Activated T-helper 1 cell treated with anti-CD3 and anti-CD28 coated beads, Interleukin-12 subunit alpha, Interleukin-12 subunit beta, Interleukin-2, Interleukin-4 antibody, amounts not matched to agents 30 ng/mL and 10 ng/mL and 1 ng/mL, durations not matched to agents 14 hours and 24 hours and 36 hours (primary cell): ENCODE measurements at regions not wholly inside any gene's neighbourhood (a gene's known extent, or its start where the extent isn't known, plus 50 kb on each side); places are given as distances from the start of the nearest gene placed in this dataset.
"Not testable (repeated sequence)": the region's sequence is repeated elsewhere in the genome, so short reads cannot be mapped to it uniquely, and the experiment has no call there.

Experiments used
- DNase-seq: peaks from one replicate; pipeline ENCODE4 v3.0.0; 2021; ENCODE audit warnings: low spot score
- H3K27ac Mint-ChIP-seq: one replicate; pipeline ENCODE4 v1.8.0; 2021; ENCODE audit warnings: mild to moderate bottlenecking, mixed read lengths
- H3K27me3 Mint-ChIP-seq: one replicate; pipeline ENCODE4 v1.8.0; 2022; ENCODE audit warnings: mild to moderate bottlenecking, moderate library complexity, mixed read lengths; ENCODE audit not compliant: insufficient read depth
- H3K36me3 Mint-ChIP-seq: one replicate; pipeline ENCODE4 v1.8.0; 2021; ENCODE audit warnings: low read depth, mixed read lengths
- H3K4me1 Mint-ChIP-seq: one replicate; pipeline ENCODE4 v1.8.0; 2021; ENCODE audit warnings: low read depth, mixed read lengths
- H3K4me3 Mint-ChIP-seq: one replicate; pipeline ENCODE4 v1.8.0; 2021; ENCODE audit warnings: mild to moderate bottlenecking, moderate library complexity, mixed read lengths
- H3K9me3 Mint-ChIP-seq: one replicate; pipeline ENCODE4 v1.8.0; 2021; ENCODE audit warnings: mixed read lengths
- intact Hi-C: fragments of 100-400 bp; cut with micrococcal nuclease; formaldehyde crosslinking; loops from one replicate; pipeline ENCODE4 v1.15.1; 2024

DNA sequence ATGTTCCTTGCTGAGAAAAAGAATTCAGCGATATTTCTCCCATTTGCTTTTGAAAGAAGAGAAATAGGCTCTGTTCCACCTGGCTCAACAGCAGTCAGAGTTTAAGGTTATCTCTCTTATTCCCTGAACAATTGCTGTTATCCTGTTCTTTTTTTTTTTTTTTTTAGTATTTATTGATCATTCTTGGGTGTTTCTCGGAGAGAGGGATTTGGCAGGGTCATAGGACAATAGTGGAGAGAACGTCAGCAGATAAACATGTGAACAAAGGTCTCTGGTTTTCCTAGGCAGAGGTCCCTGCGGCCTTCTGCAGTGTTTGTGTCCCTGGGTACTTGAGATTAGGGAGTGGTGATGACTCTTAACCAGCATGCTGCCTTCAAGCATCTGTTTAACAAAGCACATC is 77.5 kb upstream of the DST start:
- H3K4me3 Mint-ChIP-seq, H3K9me3 Mint-ChIP-seq, H3K27me3 Mint-ChIP-seq, H3K27ac Mint-ChIP-seq, intact Hi-C loops, H3K4me1 Mint-ChIP-seq, DNase-seq, H3K36me3 Mint-ChIP-seq: not testable (repeated sequence)

DNA sequence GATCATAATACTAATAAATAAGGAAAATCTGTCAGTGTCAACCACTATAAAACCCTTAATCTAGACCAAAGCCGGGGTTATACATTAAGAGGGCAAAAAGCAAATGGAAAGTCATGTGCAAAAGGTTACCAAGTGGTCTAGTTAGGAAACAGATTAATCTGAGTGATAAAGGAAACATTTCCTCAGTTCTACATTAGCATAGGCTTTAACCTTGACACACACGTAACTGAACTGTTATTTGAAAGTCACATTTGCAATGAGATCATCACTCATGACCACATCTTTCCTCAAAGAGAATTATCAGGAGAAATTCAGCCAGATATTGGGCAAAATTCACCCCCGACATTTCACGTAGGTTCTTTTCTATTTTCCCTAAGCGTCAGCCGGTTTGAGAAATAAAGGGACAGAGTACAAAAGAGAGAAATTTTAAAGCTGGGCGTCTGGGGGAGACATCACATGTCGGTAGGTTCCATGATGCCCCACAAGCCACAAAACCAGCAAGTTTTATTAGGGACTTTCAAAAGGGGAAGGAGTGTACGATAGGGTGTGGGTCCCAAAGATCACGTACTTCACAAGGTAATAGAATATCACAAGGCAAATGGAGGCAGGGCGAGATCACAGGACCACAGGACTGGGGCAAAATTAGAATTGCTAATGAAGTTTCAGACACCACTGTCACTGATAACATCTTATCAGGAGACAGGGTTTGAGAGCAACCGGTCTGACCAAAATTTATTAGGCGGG is 76.8 kb upstream of the DST start:
- H3K27me3 Mint-ChIP-seq, H3K36me3 Mint-ChIP-seq, DNase-seq, H3K4me1 Mint-ChIP-seq, H3K27ac Mint-ChIP-seq, intact Hi-C loops, H3K4me3 Mint-ChIP-seq, H3K9me3 Mint-ChIP-seq: not testable (repeated sequence)

DNA sequence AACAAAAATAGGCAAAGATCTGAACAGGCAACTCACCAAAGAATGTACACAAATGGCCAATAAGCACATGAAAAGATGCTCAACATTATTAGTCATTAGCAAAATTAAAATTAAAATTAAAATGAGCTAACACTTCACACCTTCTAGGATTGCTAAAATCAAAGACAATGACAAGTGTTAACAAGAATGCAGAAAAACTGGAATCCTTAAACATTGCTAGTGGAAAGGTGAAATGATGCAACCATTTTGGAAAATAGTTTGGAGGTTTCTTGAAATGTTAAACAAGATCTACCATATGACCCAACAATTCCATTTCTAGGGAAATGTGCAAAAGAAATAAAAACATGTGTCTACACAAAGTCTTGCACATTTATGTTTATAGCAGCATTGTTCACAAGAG is 75.5 kb upstream of the DST start:
- H3K27ac Mint-ChIP-seq = no peak overlapping the region
- intact Hi-C loops = no loop called here
- H3K27me3 Mint-ChIP-seq = peaks cover 2% of the 10 kb centered on the region
- no peaks in the 10 kb centered on the region for H3K4me1 Mint-ChIP-seq
- DNase-seq = no peak
- H3K9me3 Mint-ChIP-seq = peaks cover 5% of the 10 kb centered on the region
- no peaks in the 10 kb centered on the region for H3K36me3 Mint-ChIP-seq
- H3K4me3 Mint-ChIP-seq = no peak overlapping the region

DNA sequence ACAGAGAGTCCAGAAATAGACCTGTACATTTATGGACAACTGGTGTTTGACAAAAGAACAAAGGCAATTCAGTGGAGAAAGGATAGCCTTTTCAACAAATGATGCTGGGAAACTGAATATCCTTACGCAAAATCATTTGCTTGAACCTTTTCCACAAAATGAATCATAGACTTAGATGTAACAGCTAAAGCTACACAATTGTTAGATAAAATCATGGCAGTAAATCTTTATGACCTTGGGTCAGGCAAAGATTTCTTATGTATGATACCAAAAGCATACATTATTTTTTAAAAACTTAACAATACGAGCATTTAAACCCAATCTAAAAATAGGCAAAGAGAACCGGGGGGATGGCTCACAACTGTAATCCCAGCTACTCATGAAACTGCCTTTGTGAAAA is 73.5 kb upstream of the DST start:
- DNase-seq = no peak
- peaks cover 5% of the 10 kb centered on the region for H3K9me3 Mint-ChIP-seq
- H3K4me1 Mint-ChIP-seq = no peaks in the 10 kb centered on the region
- H3K4me3 Mint-ChIP-seq = no peak overlapping the region
- intact Hi-C loops = no loop called here
- no peak overlapping the region for H3K27ac Mint-ChIP-seq
- H3K27me3 Mint-ChIP-seq = peaks cover 2% of the 10 kb centered on the region
- H3K36me3 Mint-ChIP-seq = no peaks in the 10 kb centered on the region

DNA sequence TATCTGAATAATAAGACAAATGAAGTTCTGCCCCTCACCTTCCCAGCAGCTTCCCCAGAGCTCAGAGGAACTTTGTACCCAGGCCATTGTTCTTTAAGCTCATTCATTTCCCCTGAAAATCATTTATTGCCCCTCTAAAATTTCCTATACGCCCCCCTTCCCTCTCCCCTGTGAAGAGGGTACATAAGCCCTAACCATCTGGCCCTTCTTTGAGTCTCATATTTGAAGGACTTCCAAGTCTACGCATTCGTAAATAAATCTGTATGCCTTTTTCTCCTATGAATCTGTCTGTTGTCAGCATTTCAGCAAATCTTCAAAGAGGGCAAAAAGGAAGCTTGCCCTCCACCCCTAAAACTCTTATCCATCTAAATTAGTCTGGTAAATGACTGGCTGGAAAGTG is 73.1 kb upstream of the DST start:
- DNase-seq = no peak
- H3K4me1 Mint-ChIP-seq = no peaks in the 10 kb centered on the region
- H3K27ac Mint-ChIP-seq = no peak overlapping the region
- peaks cover 5% of the 10 kb centered on the region for H3K9me3 Mint-ChIP-seq
- H3K36me3 Mint-ChIP-seq = no peaks in the 10 kb centered on the region
- H3K4me3 Mint-ChIP-seq = no peak overlapping the region
- intact Hi-C loops = no loop called here
- peaks cover 2% of the 10 kb centered on the region for H3K27me3 Mint-ChIP-seq

DNA sequence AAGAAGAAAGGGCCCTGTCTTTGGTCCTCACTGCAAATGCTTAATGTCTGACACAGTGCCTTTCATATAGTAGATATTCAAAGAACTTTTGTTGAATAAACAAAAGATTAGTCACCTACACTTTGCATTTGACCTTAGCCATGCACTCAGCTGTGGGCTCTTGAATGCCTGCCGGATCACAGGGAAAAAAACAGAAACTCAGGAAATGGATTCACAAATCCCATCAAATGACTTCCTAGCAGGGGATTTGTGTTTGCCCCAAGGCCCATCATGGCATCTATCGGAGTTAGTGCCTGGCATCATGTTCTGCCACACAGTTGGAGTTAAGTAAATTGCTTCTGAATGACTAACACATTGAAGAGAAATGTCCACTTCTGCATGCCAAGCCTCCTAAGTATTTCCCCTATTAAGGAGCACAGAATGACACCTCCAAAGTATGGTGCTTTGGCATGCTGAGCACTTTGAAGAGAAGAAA is 72.3 kb upstream of the DST start:
- no peak for DNase-seq
- peaks cover 5% of the 10 kb centered on the region for H3K9me3 Mint-ChIP-seq
- H3K27me3 Mint-ChIP-seq = peaks cover 2% of the 10 kb centered on the region
- no peak overlapping the region for H3K27ac Mint-ChIP-seq
- intact Hi-C loops = no loop called here
- no peaks in the 10 kb centered on the region for H3K4me1 Mint-ChIP-seq
- no peak overlapping the region for H3K4me3 Mint-ChIP-seq
- H3K36me3 Mint-ChIP-seq = no peaks in the 10 kb centered on the region

DNA sequence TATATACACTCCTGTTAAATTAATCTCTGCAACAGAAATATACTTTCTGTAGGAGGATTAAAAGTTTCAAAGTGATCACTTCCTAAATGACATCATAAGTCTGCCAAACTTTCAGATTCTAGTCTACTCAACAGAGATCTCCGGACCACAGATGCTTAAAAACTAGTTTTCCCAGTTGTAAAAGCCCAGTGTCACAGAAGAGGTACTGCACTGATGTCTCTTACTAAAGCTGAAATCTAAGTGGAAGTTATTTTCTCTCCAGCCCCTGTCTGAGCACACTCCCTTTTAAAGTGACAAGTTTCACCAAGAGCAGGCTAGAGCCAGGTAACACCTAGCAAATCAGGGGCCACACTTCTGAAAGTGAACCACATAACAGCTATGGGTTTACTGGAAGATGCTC is 71.6 kb upstream of the DST start:
- Mint-ChIP-seq H3K4me1 (no peaks in the 10 kb centered on the region), H3K27ac (no peak overlapping the region), H3K27me3 (peaks cover 2% of the 10 kb centered on the region), H3K36me3 (no peaks in the 10 kb centered on the region), H3K9me3 (no peaks in the 10 kb centered on the region), H3K4me3 (no peak overlapping the region)
- no peak for DNase-seq
- intact Hi-C loops = no loop called here

DNA sequence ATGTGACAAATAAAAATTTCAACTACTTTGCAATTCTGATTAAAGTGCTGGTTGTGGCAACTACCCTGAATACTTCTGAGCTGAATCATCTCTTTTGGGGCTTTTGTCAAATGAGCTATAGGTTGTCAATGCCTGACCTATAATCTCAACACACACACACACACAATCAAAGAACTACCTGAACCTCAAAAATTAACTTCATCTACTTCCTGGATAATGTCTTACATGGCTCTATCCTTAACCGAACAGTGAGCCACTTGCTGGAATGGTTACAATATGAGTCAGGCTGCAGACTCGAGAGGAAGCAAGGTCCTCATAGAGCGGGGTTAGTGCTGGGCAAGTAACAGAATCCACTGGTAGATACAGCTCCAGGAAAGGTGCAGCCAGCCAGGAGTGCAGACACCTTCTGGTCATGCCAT is 70.6 kb upstream of the DST start:
- Mint-ChIP-seq H3K4me1 (no peaks in the 10 kb centered on the region), H3K36me3 (no peaks in the 10 kb centered on the region), H3K27me3 (peaks cover 2% of the 10 kb centered on the region), H3K4me3 (no peak overlapping the region), H3K9me3 (no peaks in the 10 kb centered on the region), H3K27ac (no peak overlapping the region)
- intact Hi-C loops = no loop called here
- no peak for DNase-seq

DNA sequence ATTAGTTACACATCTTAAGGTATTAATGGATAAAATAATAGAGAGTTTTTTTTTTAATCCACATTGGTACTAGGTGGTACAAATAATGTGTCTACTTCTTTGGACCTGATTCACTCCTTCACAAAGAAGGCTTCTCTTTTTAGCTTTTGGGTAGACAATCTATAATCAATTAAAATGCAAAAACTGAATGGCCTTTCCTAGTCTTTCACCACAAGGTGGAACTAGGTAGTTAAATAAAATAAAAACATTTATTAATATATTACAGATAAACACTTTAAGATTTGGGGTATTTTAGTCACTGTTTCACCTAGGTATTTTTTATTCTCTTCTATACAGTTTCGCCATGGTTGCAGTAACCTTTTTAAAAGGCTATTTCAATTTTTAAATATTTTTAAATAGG is 68.3 kb upstream of the DST start:
- Mint-ChIP-seq H3K27ac (no peak overlapping the region), H3K4me3 (no peak overlapping the region), H3K27me3 (no peaks in the 10 kb centered on the region), H3K36me3 (no peaks in the 10 kb centered on the region), H3K9me3 (no peaks in the 10 kb centered on the region), H3K4me1 (no peaks in the 10 kb centered on the region)
- intact Hi-C loops = no loop called here
- no peak for DNase-seq

DNA sequence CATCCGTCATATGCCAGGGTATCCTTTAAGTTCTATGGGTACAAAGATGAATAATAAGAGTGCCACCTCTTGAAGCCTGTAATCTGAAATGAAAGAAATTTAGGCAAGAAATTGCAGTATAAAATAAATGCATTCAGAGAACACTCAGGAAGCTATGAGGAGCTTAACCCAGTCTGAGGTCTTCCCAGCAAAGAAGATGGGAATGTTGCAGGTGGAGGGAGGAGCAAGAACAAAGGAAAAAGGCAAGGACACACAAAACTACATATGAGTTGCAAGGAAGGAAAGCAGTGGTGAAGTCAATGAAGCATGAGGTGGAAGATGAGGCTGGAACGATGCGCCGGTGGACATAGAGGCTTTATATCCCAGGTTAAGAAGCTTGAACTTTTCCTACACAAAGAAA is 67.0 kb upstream of the DST start:
- intact Hi-C loops = loop anchor here (1.0 to 2.0 kb wide), 4 partner anchors 135 to 607 kb away; partner anchors contain the start of gene PRIM2
- no peaks in the 10 kb centered on the region for H3K36me3 Mint-ChIP-seq
- no peak overlapping the region for H3K27ac Mint-ChIP-seq
- no peaks in the 10 kb centered on the region for H3K4me1 Mint-ChIP-seq
- no peaks in the 10 kb centered on the region for H3K27me3 Mint-ChIP-seq
- H3K9me3 Mint-ChIP-seq = no peaks in the 10 kb centered on the region
- no peak overlapping the region for H3K4me3 Mint-ChIP-seq
- no peak for DNase-seq

DNA sequence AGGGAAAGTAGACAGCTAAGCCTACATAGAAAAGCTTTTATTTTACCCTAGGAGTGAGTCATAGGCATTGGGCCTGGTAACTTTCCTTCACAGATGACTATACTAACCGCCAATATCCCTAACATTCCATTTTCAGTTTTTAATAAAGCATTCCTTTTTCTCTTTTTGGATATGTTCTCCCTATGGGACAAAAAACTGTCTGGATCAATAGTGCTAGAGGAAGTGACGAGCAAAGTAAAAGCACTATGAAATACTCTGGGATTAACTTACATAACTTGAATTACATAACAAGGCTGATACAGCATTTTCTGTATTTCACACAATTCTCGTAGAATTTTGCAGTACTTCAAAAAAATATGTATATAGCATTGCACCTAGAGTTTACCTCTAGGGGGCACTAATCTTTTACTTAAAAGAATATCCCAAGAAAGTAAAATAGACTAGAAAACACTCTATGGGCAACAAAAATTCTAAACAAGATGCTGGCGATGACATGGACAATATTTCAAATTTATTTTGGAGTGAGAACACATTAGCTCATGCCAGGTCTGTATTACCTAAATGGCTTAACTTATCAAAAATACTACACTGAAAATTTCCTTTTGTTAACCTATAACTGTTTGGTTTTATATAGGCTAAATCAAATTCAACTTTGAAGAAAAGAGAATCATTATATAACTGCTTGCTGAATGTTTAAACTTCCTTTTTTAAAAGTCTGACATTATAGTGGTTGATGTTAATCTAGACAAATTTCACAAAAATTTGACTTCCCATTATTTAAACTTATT is 66.3 kb upstream of the DST start:
- no peak overlapping the region for H3K4me3 Mint-ChIP-seq
- no peaks in the 10 kb centered on the region for H3K4me1 Mint-ChIP-seq
- intact Hi-C loops = loop anchor here (1.0 to 2.0 kb wide), 4 partner anchors 135 to 608 kb away; partner anchors contain the start of gene PRIM2
- no peaks in the 10 kb centered on the region for H3K36me3 Mint-ChIP-seq
- no peak overlapping the region for H3K27ac Mint-ChIP-seq
- DNase-seq = no peak
- no peaks in the 10 kb centered on the region for H3K27me3 Mint-ChIP-seq
- no peaks in the 10 kb centered on the region for H3K9me3 Mint-ChIP-seq

DNA sequence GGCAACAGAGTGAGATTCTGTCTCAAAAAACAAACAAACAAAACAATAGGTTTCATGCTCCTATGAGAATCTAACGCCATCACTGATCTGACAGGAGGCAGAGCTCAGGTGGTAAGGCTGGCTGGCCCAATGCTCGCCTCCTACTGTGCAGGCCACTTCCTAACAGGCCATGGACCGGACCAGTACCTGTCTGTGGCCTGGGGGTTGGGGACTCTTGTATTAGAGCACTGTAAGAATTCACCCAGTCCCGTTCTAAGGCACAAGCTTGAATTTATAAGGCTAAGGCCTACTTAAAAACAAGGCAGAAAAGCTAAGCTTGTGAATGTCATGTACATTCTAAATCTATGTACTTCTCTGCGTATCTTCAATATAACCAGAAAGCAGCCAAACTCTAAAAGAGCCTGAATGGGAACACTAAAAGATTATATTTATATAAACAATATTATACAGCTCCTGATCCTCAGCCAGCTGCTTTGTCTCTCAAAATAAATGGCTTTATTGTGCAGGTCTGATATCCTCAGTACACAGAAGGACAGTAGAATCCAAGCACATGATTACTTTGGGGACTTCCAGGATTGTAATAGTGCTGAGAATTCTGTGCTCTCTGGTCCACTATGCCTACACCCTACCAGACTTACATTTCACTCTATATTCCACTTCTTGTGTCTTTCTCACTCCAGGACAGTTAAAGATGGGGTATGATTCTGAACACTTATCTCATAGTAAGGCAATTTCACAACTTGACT is 64.5 kb upstream of the DST start:
- Mint-ChIP-seq H3K36me3 (no peaks in the 10 kb centered on the region), H3K9me3 (no peaks in the 10 kb centered on the region), H3K27ac (no peak overlapping the region), H3K27me3 (no peaks in the 10 kb centered on the region), H3K4me1 (no peaks in the 10 kb centered on the region), H3K4me3 (no peak overlapping the region)
- intact Hi-C loops = no loop called here
- DNase-seq = no peak
